OCI-LY3 (cell line): ENCODE measurements at regions not wholly inside any gene's neighbourhood (a gene's known extent, or its start where the extent isn't known, plus 50 kb on each side); places are given as distances from the start of the nearest gene placed in this dataset.
A peak's percentile ranks its signal among the peaks of the same experiment; 100 is the strongest.

Experiments
- H2AFZ ChIP-seq: fragments of 200-600, 300-600 bp; shearing (Covaris generic); 2 replicates; pipeline ENCODE4 v1.6.0; 2014; ENCODE audit warnings: antibody characterized with exemption, low read depth, low read length
- H3K27ac ChIP-seq: fragments of 200-600, 300-600 bp; sonication (generic); 2 replicates; pipeline ENCODE4 v1.5.1; 2014; ENCODE audit warnings: mild to moderate bottlenecking, low read length, moderate library complexity, mixed read lengths
- H3K27me3 ChIP-seq: fragments of 200-600, 300-600 bp; sonication (generic); 2 replicates; pipeline ENCODE4 v1.6.1; 2014; ENCODE audit warnings: low read depth, low read length, mixed read lengths
- H3K36me3 ChIP-seq: fragments of 200-600, 300-600 bp; sonication (generic); replicated peaks from 2 replicates; pipeline ENCODE3; 2014; ENCODE audit warnings: low read depth, low read length, mixed read lengths
- H3K4me1 ChIP-seq: fragments of 300-600, 200-600 bp; sonication (generic); 2 replicates; pipeline ENCODE4 v1.6.1; 2014; ENCODE audit warnings: low read length, mixed read lengths
- H3K4me2 ChIP-seq: fragments of 200-600, 300-600 bp; sonication (generic); 2 replicates; pipeline ENCODE4 v1.6.1; 2014; ENCODE audit warnings: low read length, mixed read lengths
- H3K4me3 ChIP-seq: fragments of 300-600, 200-600 bp; sonication (generic); 2 replicates; pipeline ENCODE4 v1.5.1; 2014; ENCODE audit warnings: antibody characterized with exemption, mild to moderate bottlenecking, low read length, moderate library complexity
- H3K79me2 ChIP-seq: fragments of 300-600, 200-600 bp; shearing (Covaris generic); 2 replicates; pipeline ENCODE4 v1.6.1; 2014; ENCODE audit warnings: mild to moderate bottlenecking, low read length, mixed read lengths
- H3K9ac ChIP-seq: fragments of 300-600, 200-600 bp; shearing (Covaris generic); 2 replicates; pipeline ENCODE4 v1.6.0; 2014; ENCODE audit warnings: mild to moderate bottlenecking, low read length, moderate library complexity
- H3K9me3 ChIP-seq: fragments of 200-600, 300-600 bp; shearing (Covaris generic); 2 replicates; pipeline ENCODE4 v1.6.1; 2014; ENCODE audit warnings: low read length, mixed read lengths; ENCODE audit not compliant: insufficient read depth
- H4K20me1 ChIP-seq: fragments of 200-600, 300-600 bp; sonication (generic); 2 replicates; pipeline ENCODE4 v1.6.1; 2016; ENCODE audit warnings: low read length, mixed read lengths; ENCODE audit not compliant: insufficient read depth
- CTCF ChIP-seq: fragments of 200-600, 300-600 bp; sonication (generic); IDR thresholded peaks from 2 replicates; pipeline ENCODE4 v1.5.1; 2014; ENCODE audit warnings: antibody characterized with exemption, low read length, low read depth
- EZH2phosphoT487 ChIP-seq: fragments of 200-600 bp; shearing (Covaris generic); IDR thresholded peaks from 2 replicates; pipeline ENCODE4 v1.6.1; 2018; ENCODE audit warnings: antibody characterized with exemption, mixed run types, low read depth

GRCh38 chr5:88666761-88667495, 216.1 kb downstream of the MEF2C start:
- Histone ChIP-seq H3K4me1 (no peaks in the 10 kb centered on the region), H3K4me2 (peak overlapping the region; percentile 94), H3K27me3 (no peaks in the 10 kb centered on the region; the same call in 1 of the 2 replicates)

GRCh38 chr5:88665750-88666215, 217.2 kb downstream of the MEF2C start:
- Histone ChIP-seq H3K9me3 (no peaks in the 10 kb centered on the region), H3K27me3 (no peaks in the 10 kb centered on the region; the same call in 1 of the 2 replicates), H3K79me2 (no peaks in the 10 kb centered on the region), H3K9ac (no peak overlapping the region), H3K4me1 (no peaks in the 10 kb centered on the region), H3K27ac (no peak overlapping the region), H3K4me2 (no peak overlapping the region), H3K36me3 (no peaks in the 10 kb centered on the region), H3K4me3 (no peak overlapping the region), H4K20me1 (no peaks in the 10 kb centered on the region), H2AFZ (no peak overlapping the region)
- no peak for TF ChIP-seq EZH2phosphoT487
- no peak for TF ChIP-seq CTCF

More at GRCh38 chr5:88666761-88667495, 216.1 kb downstream of the MEF2C start:
- H3K79me2 ChIP-seq, result no peaks in the 10 kb centered on the region
- no peaks in the 10 kb centered on the region for H4K20me1 ChIP-seq
- H3K9ac ChIP-seq, result peak overlapping the region; percentile 59
- no peak overlapping the region for H3K27ac ChIP-seq
- TF ChIP-seq CTCF (no peak), EZH2phosphoT487 (no peak)
- no peaks in the 10 kb centered on the region for H3K9me3 ChIP-seq
- H3K4me3 ChIP-seq, result peak overlapping the region; percentile 90
- H3K36me3 ChIP-seq, result no peaks in the 10 kb centered on the region
- peak overlapping the region; percentile 89 for H2AFZ ChIP-seq

GRCh38 chr5:88664645-88665044, 218.3 kb downstream of the MEF2C start:
- H3K27me3 ChIP-seq, result no peaks in the 10 kb centered on the region; the same call in 1 of the 2 replicates
- H4K20me1 ChIP-seq, result no peaks in the 10 kb centered on the region
- no peak overlapping the region for H2AFZ ChIP-seq

More at GRCh38 chr5:88664645-88665044, 218.3 kb downstream of the MEF2C start:
- no peaks in the 10 kb centered on the region for H3K9me3 ChIP-seq
- H3K4me3 ChIP-seq, result no peak overlapping the region
- no peak overlapping the region for H3K4me2 ChIP-seq
- no peak overlapping the region for H3K27ac ChIP-seq
- H3K36me3 ChIP-seq, result no peaks in the 10 kb centered on the region
- H3K4me1 ChIP-seq, result no peaks in the 10 kb centered on the region
- no peak overlapping the region for H3K9ac ChIP-seq
- TF ChIP-seq EZH2phosphoT487 (no peak), CTCF (no peak)
- no peaks in the 10 kb centered on the region for H3K79me2 ChIP-seq
